OCI-LY7 (cell line): ENCODE measurements at regions not wholly inside any gene's neighbourhood (a gene's known extent, or its start where the extent isn't known, plus 50 kb on each side); places are given as distances from the start of the nearest gene placed in this dataset.
"Not testable (repeated sequence)": the region's sequence is repeated elsewhere in the genome, so short reads cannot be mapped to it uniquely, and the experiment has no call there.

Experiments used
- EZH2phosphoT487 ChIP-seq: fragments of 200-600 bp; sonication (generic); IDR thresholded peaks from 2 replicates; pipeline ENCODE4 v1.6.1; 2018; ENCODE audit warnings: low read depth, borderline replicate concordance, mild to moderate bottlenecking, mixed run types, antibody characterized with exemption, low read length, moderate library complexity, mixed read lengths
- TF ChIP-seq, protein P1 (sequence below): fragments of 200-600 bp; sonication (generic); conservative IDR thresholded peaks from 2 replicates; pipeline ENCODE4 v1.5.1; 2014; ENCODE audit warnings: mild to moderate bottlenecking, antibody characterized with exemption, low read length, moderate library complexity, mixed read lengths

DNA sequence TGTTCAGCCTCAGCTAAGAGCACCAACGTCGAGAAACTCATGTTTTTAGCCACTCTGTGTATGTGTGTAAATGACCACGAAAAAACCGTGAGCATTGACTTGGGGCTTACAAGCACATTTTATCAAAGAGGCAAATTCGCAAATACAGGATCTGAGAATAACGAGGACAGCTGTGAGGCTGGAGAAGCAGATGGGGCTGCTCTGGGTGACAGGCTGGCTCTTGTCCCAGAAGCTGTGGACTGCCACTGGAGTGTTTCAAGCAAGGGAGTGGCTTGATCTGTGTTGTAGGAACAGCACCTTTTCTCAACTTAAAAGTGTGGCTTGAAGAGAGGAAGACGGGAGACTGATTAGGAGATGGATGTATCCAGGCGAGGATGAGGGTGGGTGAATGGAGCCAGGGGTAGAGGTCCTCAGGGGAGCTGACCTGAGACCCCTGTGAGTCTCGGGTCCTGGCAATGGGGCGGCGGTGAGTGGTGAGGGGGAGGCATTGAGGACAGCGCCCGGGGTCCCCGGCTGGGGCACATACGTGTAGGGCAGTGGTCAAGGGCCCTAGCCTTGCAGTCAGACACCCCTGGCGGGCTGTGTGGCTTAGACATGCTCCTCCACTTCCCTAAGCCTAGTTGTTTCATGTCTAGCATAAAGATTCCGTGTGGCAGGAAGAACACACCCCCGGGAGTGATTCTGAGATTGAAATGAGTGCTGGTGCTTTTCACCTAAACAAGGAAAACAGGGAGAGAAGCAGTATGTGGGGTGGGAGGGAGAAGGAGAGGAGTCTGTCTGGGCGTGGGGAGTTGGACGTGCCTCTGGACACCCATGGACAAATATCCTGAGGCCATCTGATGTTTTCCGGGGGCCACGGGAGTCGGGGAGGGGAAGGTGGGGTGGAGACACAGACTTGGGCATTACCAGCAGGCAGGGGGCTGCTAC lies 76.3 kb downstream of the FAM50B start:
- TF ChIP-seq, protein P1, sequence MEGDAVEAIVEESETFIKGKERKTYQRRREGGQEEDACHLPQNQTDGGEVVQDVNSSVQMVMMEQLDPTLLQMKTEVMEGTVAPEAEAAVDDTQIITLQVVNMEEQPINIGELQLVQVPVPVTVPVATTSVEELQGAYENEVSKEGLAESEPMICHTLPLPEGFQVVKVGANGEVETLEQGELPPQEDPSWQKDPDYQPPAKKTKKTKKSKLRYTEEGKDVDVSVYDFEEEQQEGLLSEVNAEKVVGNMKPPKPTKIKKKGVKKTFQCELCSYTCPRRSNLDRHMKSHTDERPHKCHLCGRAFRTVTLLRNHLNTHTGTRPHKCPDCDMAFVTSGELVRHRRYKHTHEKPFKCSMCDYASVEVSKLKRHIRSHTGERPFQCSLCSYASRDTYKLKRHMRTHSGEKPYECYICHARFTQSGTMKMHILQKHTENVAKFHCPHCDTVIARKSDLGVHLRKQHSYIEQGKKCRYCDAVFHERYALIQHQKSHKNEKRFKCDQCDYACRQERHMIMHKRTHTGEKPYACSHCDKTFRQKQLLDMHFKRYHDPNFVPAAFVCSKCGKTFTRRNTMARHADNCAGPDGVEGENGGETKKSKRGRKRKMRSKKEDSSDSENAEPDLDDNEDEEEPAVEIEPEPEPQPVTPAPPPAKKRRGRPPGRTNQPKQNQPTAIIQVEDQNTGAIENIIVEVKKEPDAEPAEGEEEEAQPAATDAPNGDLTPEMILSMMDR, result not testable (repeated sequence)
- TF ChIP-seq EZH2phosphoT487, result not testable (repeated sequence)
